ENCODE measurements at regions not wholly inside any gene's neighbourhood (a gene's known extent, or its start where the extent isn't known, plus 50 kb on each side); places are given as distances from the start of the nearest gene placed in this dataset.
"Not testable (repeated sequence)": the region's sequence is repeated elsewhere in the genome, so short reads cannot be mapped to it uniquely, and the experiment has no call there.

- Histone ChIP-seq H3K36me3 (ENCODE audit: control insufficient read depth in 2 of 2, insufficient read depth in 2 of 2, low read length in 1 of 2) (no peaks in the 10 kb centered on the region), H3K4me3 (ENCODE audit: low read depth in 1 of 2, low read length in 2 of 2) (no peak overlapping the region), H3K9me3 (ENCODE audit: control insufficient read depth in 2 of 2, insufficient read depth in 1 of 2, low read depth in 1 of 2, low read length in 1 of 2) (peaks cover 0 to 3% of the 10 kb centered on the region in 2 donors), H3K27me3 (ENCODE audit: control insufficient read depth in 1 of 2, insufficient read depth in 2 of 2, low read length in 2 of 2) (no peaks in the 10 kb centered on the region), H3K4me1 (ENCODE audit: control insufficient read depth in 2 of 2, insufficient read depth in 2 of 2, low read length in 1 of 2) (no peaks in the 10 kb centered on the region), H3K27ac (ENCODE audit: low read depth in 2 of 2, low read length in 1 of 2) (no peak overlapping the region)
- 52 to 71% methylated on average over 2 of the region's 2 CpGs for WGBS, 2 donors
Measured at GRCh38 chr14:66008631-66009030, 477.5 kb upstream of the CCDC196 start.

- peaks cover 0 to 4% of the 10 kb centered on the region in 2 donors for H3K9me3 ChIP-seq (ENCODE audit: control insufficient read depth in 2 of 2, insufficient read depth in 1 of 2, low read depth in 1 of 2, low read length in 1 of 2)
- H3K27me3 ChIP-seq (ENCODE audit: control insufficient read depth in 1 of 2, insufficient read depth in 2 of 2, low read length in 2 of 2) = no peaks in the 10 kb centered on the region
- H3K27ac ChIP-seq (ENCODE audit: low read depth in 2 of 2, low read length in 1 of 2) = no peak overlapping the region
- H3K4me1 ChIP-seq (ENCODE audit: control insufficient read depth in 2 of 2, insufficient read depth in 2 of 2, low read length in 1 of 2) = no peaks in the 10 kb centered on the region
- H3K4me3 ChIP-seq (ENCODE audit: low read depth in 1 of 2, low read length in 2 of 2) = no peak overlapping the region
- WGBS, 2 donors = 47 to 49% methylated on average over 2 of the region's 2 CpGs
- no peaks in the 10 kb centered on the region for H3K36me3 ChIP-seq (ENCODE audit: control insufficient read depth in 2 of 2, insufficient read depth in 2 of 2, low read length in 1 of 2)
Measured at GRCh38 chr14:66009089-66009488, 477.1 kb upstream of the CCDC196 start.

- no peaks in the 10 kb centered on the region for H3K4me1 ChIP-seq (ENCODE audit: control insufficient read depth in 2 of 2, insufficient read depth in 2 of 2, low read length in 1 of 2)
- H3K36me3 ChIP-seq (ENCODE audit: control insufficient read depth in 2 of 2, insufficient read depth in 2 of 2, low read length in 1 of 2) = no peaks in the 10 kb centered on the region
- no peak overlapping the region for H3K4me3 ChIP-seq (ENCODE audit: low read depth in 1 of 2, low read length in 2 of 2)
- WGBS, 2 donors = 65 to 79% methylated on average over 2 of the region's 2 CpGs
- peaks cover 0 to 4% of the 10 kb centered on the region in 2 donors for H3K9me3 ChIP-seq (ENCODE audit: control insufficient read depth in 2 of 2, insufficient read depth in 1 of 2, low read depth in 1 of 2, low read length in 1 of 2)
- H3K27ac ChIP-seq (ENCODE audit: low read depth in 2 of 2, low read length in 1 of 2) = no peak overlapping the region
- no peaks in the 10 kb centered on the region for H3K27me3 ChIP-seq (ENCODE audit: control insufficient read depth in 1 of 2, insufficient read depth in 2 of 2, low read length in 2 of 2)
Measured at GRCh38 chr14:66010695-66011094, 475.5 kb upstream of the CCDC196 start.

- Histone ChIP-seq H3K4me3 (ENCODE audit: low read depth in 1 of 2, low read length in 2 of 2) (no peak overlapping the region), H3K36me3 (ENCODE audit: control insufficient read depth in 2 of 2, insufficient read depth in 2 of 2, low read length in 1 of 2) (no peaks in the 10 kb centered on the region), H3K27me3 (ENCODE audit: control insufficient read depth in 1 of 2, insufficient read depth in 2 of 2, low read length in 2 of 2) (no peaks in the 10 kb centered on the region), H3K9me3 (ENCODE audit: control insufficient read depth in 2 of 2, insufficient read depth in 1 of 2, low read depth in 1 of 2, low read length in 1 of 2) (peaks cover 0 to 4% of the 10 kb centered on the region in 2 donors), H3K27ac (ENCODE audit: low read depth in 2 of 2, low read length in 1 of 2) (no peak overlapping the region), H3K4me1 (ENCODE audit: control insufficient read depth in 2 of 2, insufficient read depth in 2 of 2, low read length in 1 of 2) (no peaks in the 10 kb centered on the region)
- WGBS, 2 donors = 65 to 78% methylated on average over 3 of the region's 3 CpGs
Measured at GRCh38 chr14:66011855-66012254, 474.3 kb upstream of the CCDC196 start.

GRCh38 chr14:66013607-66014006 lies 472.6 kb upstream of the CCDC196 start:
- not testable (repeated sequence) for H3K27me3 ChIP-seq (ENCODE audit: control insufficient read depth in 1 of 2, insufficient read depth in 2 of 2, low read length in 2 of 2); H3K27ac ChIP-seq (ENCODE audit: low read depth in 2 of 2, low read length in 1 of 2)

GRCh38 chr14:66015071-66015780 lies 470.9 kb upstream of the CCDC196 start:
- H3K4me1 ChIP-seq (ENCODE audit: control insufficient read depth in 2 of 2, insufficient read depth in 2 of 2, low read length in 1 of 2) = no peaks in the 10 kb centered on the region
- H3K4me3 ChIP-seq (ENCODE audit: low read depth in 1 of 2, low read length in 2 of 2) = no peak overlapping the region
- peaks cover 0 to 4% of the 10 kb centered on the region in 2 donors for H3K9me3 ChIP-seq (ENCODE audit: control insufficient read depth in 2 of 2, insufficient read depth in 1 of 2, low read depth in 1 of 2, low read length in 1 of 2)
- WGBS, 2 donors = 52 to 54% methylated on average over 4 of the region's 4 CpGs
- H3K27me3 ChIP-seq (ENCODE audit: control insufficient read depth in 1 of 2, insufficient read depth in 2 of 2, low read length in 2 of 2) = no peaks in the 10 kb centered on the region
- H3K36me3 ChIP-seq (ENCODE audit: control insufficient read depth in 2 of 2, insufficient read depth in 2 of 2, low read length in 1 of 2) = no peaks in the 10 kb centered on the region
- H3K27ac ChIP-seq (ENCODE audit: low read depth in 2 of 2, low read length in 1 of 2) = no peak overlapping the region

More at GRCh38 chr14:66013607-66014006, 472.6 kb upstream of the CCDC196 start:
- H3K4me3 ChIP-seq (ENCODE audit: low read depth in 1 of 2, low read length in 2 of 2); H3K4me1 ChIP-seq (ENCODE audit: control insufficient read depth in 2 of 2, insufficient read depth in 2 of 2, low read length in 1 of 2); H3K9me3 ChIP-seq (ENCODE audit: control insufficient read depth in 2 of 2, insufficient read depth in 1 of 2, low read depth in 1 of 2, low read length in 1 of 2); H3K36me3 ChIP-seq (ENCODE audit: control insufficient read depth in 2 of 2, insufficient read depth in 2 of 2, low read length in 1 of 2): not testable (repeated sequence)
- 72 to 75% methylated on average over 42 of the region's 42 CpGs for WGBS, 2 donors

GRCh38 chr14:66017927-66018326 lies 468.2 kb upstream of the CCDC196 start:
- Histone ChIP-seq H3K36me3 (ENCODE audit: control insufficient read depth in 2 of 2, insufficient read depth in 2 of 2, low read length in 1 of 2) (no peaks in the 10 kb centered on the region), H3K4me1 (ENCODE audit: control insufficient read depth in 2 of 2, insufficient read depth in 2 of 2, low read length in 1 of 2) (no peaks in the 10 kb centered on the region), H3K27me3 (ENCODE audit: control insufficient read depth in 1 of 2, insufficient read depth in 2 of 2, low read length in 2 of 2) (no peaks in the 10 kb centered on the region), H3K9me3 (ENCODE audit: control insufficient read depth in 2 of 2, insufficient read depth in 1 of 2, low read depth in 1 of 2, low read length in 1 of 2) (peaks cover 0 to 4% of the 10 kb centered on the region in 2 donors), H3K4me3 (ENCODE audit: low read depth in 1 of 2, low read length in 2 of 2) (no peak overlapping the region), H3K27ac (ENCODE audit: low read depth in 2 of 2, low read length in 1 of 2) (no peak overlapping the region)
- WGBS, 2 donors = 87 to 93% methylated on average over 1 of the region's 1 CpG

GRCh38 chr14:66022526-66022925 lies 463.6 kb upstream of the CCDC196 start:
- no peaks in the 10 kb centered on the region for H3K36me3 ChIP-seq (ENCODE audit: control insufficient read depth in 2 of 2, insufficient read depth in 2 of 2, low read length in 1 of 2)
- H3K4me1 ChIP-seq (ENCODE audit: control insufficient read depth in 2 of 2, insufficient read depth in 2 of 2, low read length in 1 of 2) = no peaks in the 10 kb centered on the region
- H3K27me3 ChIP-seq (ENCODE audit: control insufficient read depth in 1 of 2, insufficient read depth in 2 of 2, low read length in 2 of 2) = no peaks in the 10 kb centered on the region
- H3K4me3 ChIP-seq (ENCODE audit: low read depth in 1 of 2, low read length in 2 of 2) = no peak overlapping the region
- H3K27ac ChIP-seq (ENCODE audit: low read depth in 2 of 2, low read length in 1 of 2) = no peak overlapping the region
- WGBS, 2 donors = 84% methylated on average over 8 of the region's 8 CpGs
- no peaks in the 10 kb centered on the region for H3K9me3 ChIP-seq (ENCODE audit: control insufficient read depth in 2 of 2, insufficient read depth in 1 of 2, low read depth in 1 of 2, low read length in 1 of 2)

GRCh38 chr14:66025779-66026178 lies 460.4 kb upstream of the CCDC196 start:
- WGBS, 2 donors = 74 to 76% methylated on average over 5 of the region's 5 CpGs
- H3K27me3 ChIP-seq (ENCODE audit: control insufficient read depth in 1 of 2, insufficient read depth in 2 of 2, low read length in 2 of 2) = no peaks in the 10 kb centered on the region
- no peaks in the 10 kb centered on the region for H3K9me3 ChIP-seq (ENCODE audit: control insufficient read depth in 2 of 2, insufficient read depth in 1 of 2, low read depth in 1 of 2, low read length in 1 of 2)
- H3K4me3 ChIP-seq (ENCODE audit: low read depth in 1 of 2, low read length in 2 of 2) = no peak overlapping the region
- H3K36me3 ChIP-seq (ENCODE audit: control insufficient read depth in 2 of 2, insufficient read depth in 2 of 2, low read length in 1 of 2) = no peaks in the 10 kb centered on the region
- no peaks in the 10 kb centered on the region for H3K4me1 ChIP-seq (ENCODE audit: control insufficient read depth in 2 of 2, insufficient read depth in 2 of 2, low read length in 1 of 2)
- no peak overlapping the region for H3K27ac ChIP-seq (ENCODE audit: low read depth in 2 of 2, low read length in 1 of 2)

GRCh38 chr14:66031981-66032380 lies 454.2 kb upstream of the CCDC196 start:
- not testable (repeated sequence) for H3K9me3 ChIP-seq (ENCODE audit: control insufficient read depth in 2 of 2, insufficient read depth in 1 of 2, low read depth in 1 of 2, low read length in 1 of 2); H3K27ac ChIP-seq (ENCODE audit: low read depth in 2 of 2, low read length in 1 of 2); H3K4me1 ChIP-seq (ENCODE audit: control insufficient read depth in 2 of 2, insufficient read depth in 2 of 2, low read length in 1 of 2); H3K4me3 ChIP-seq (ENCODE audit: low read depth in 1 of 2, low read length in 2 of 2); H3K27me3 ChIP-seq (ENCODE audit: control insufficient read depth in 1 of 2, insufficient read depth in 2 of 2, low read length in 2 of 2); H3K36me3 ChIP-seq (ENCODE audit: control insufficient read depth in 2 of 2, insufficient read depth in 2 of 2, low read length in 1 of 2)
- 83 to 91% methylated on average over 12 of the region's 12 CpGs for WGBS, 2 donors

Measured in esophagus (tissue), 2 donors.